ENCODE measurements at regions not wholly inside any gene's neighbourhood (a gene's known extent, or its start where the extent isn't known, plus 50 kb on each side); places are given as distances from the start of the nearest gene placed in this dataset.

- TF ChIP-seq CTCF (IDR thresholded peaks at IDR 0.05; ENCODE audit: low read length) (no peak), EZH2 (IDR thresholded peaks at IDR 0.05; ENCODE audit: borderline replicate concordance, low read length) (no peak)
Observed at GRCh38 chr7:30212701-30213111, 71.7 kb upstream of the ZNRF2 start.
